GM12878 (cell line): ENCODE measurements at regions not wholly inside any gene's neighbourhood (a gene's known extent, or its start where the extent isn't known, plus 50 kb on each side); places are given as distances from the start of the nearest gene placed in this dataset.

Experiments
- ATAC-seq: fragments of 200-7000 bp; cut with Tn5 transposase; 3 replicates; pipeline ENCODE4 v1.9.1; 2020; ENCODE audit warnings: mild to moderate bottlenecking, moderate library complexity
- BruUV-seq: library from RNA; stranded (reverse); fragments of 400-500 nt; replicated peaks from 2 replicates; lab custom pipeline; 2021; lab: Mats Ljungman, UMichigan
- CTCF ChIA-PET: fragments of 300-600 bp; sonication (Branson Sonifier 250); formaldehyde crosslinking; extraction: SDS; loops from one replicate; lab custom pipeline; 2021; ENCODE audit warnings: inconsistent platforms; lab: Yijun Ruan, JAX
- POLR2A ChIA-PET: fragments of 350-600 bp; formaldehyde crosslinking; extraction: SDS; loops from one replicate; lab custom pipeline; 2021; ENCODE audit warnings: inconsistent platforms; lab: Charles Lee
- RAD21 ChIA-PET: fragments of 300-600 bp; sonication (Branson Sonifier 250); formaldehyde crosslinking; loops from one replicate; lab custom pipeline; 2023; ENCODE audit warnings: antibody characterized with exemption; ENCODE audit not compliant: unreplicated experiment; lab: Charles Lee
- SMC1A ChIA-PET: fragments of 300-600 bp; sonication (Branson Sonifier 250); formaldehyde crosslinking; loops from one replicate; lab custom pipeline; 2023; ENCODE audit not compliant: unreplicated experiment, uncharacterized antibody; lab: Charles Lee
- DNase-seq: peaks from one replicate; pipeline ENCODE4 v3.0.0-alpha.2; 2011; ENCODE audit warnings: low read depth, low spot score
- FAIRE-seq: peaks from 3 replicates; lab custom pipeline; 2011; peaks lifted over from hg19 to GRCh38; lab: Jason Lieb, UNC
- H2AFZ ChIP-seq: 2 replicates; pipeline ENCODE4 v1.6.0; 2011; ENCODE audit warnings: low read depth, low read length, control low read depth; ENCODE audit not compliant: control insufficient read depth
- H3K27ac ChIP-seq: 2 replicates; pipeline ENCODE4 v1.5.1; 2011; ENCODE audit warnings: control low read depth; ENCODE audit not compliant: control insufficient read depth, insufficient read depth
- H3K27me3 ChIP-seq, 2 experiments: replicated peaks in 1 of 2; 2 replicates each; pipeline versions ENCODE4 v1.6.0 to v1.6.1; 2011; ENCODE audit warnings: low read length in 1 of 2; ENCODE audit not compliant: control insufficient read depth in 2 of 2, insufficient read depth in 2 of 2
- H3K36me3 ChIP-seq, 2 experiments: 2 replicates each; pipeline ENCODE4 v1.5.1; 2011; ENCODE audit warnings: low read length in 1 of 2; ENCODE audit not compliant: control insufficient read depth in 2 of 2, insufficient read depth in 2 of 2
- H3K4me1 ChIP-seq: 2 replicates; pipeline ENCODE4 v1.6.1; 2011; ENCODE audit warnings: mild to moderate bottlenecking, low read length, moderate library complexity, mixed read lengths; ENCODE audit not compliant: control insufficient read depth, insufficient read depth
- H3K4me2 ChIP-seq: 2 replicates; pipeline ENCODE4 v1.6.0; 2011; ENCODE audit warnings: control low read depth; ENCODE audit not compliant: control insufficient read depth, insufficient read depth
- H3K4me3 ChIP-seq: fragments of 200-600 bp; sonication (generic); 2 replicates; pipeline ENCODE4 v1.5.1; 2016
- H3K79me2 ChIP-seq: 2 replicates; pipeline ENCODE4 v1.6.0; 2011; ENCODE audit warnings: low read length; ENCODE audit not compliant: control insufficient read depth, insufficient read depth
- H3K9ac ChIP-seq: 2 replicates; pipeline ENCODE4 v1.8.0; 2011; ENCODE audit warnings: low read length, control low read depth, mixed read lengths; ENCODE audit not compliant: control insufficient read depth, insufficient read depth
- H3K9me3 ChIP-seq: replicated peaks from 3 replicates; pipeline ENCODE4 v1.5.1; 2011; ENCODE audit warnings: mild to moderate bottlenecking, low read length; ENCODE audit not compliant: control insufficient read depth, insufficient read depth
- H4K20me1 ChIP-seq: 2 replicates; pipeline ENCODE4 v1.6.0; 2011; ENCODE audit not compliant: control insufficient read depth, insufficient read depth
- CBX3 ChIP-seq: fragments of 200-600 bp; sonication (generic); IDR thresholded peaks from 2 replicates; pipeline ENCODE4 v1.6.1; 2016; ENCODE audit warnings: low read depth, borderline replicate concordance
- CBX5 ChIP-seq: sonication (generic); IDR thresholded peaks from 2 replicates; pipeline ENCODE4 v1.6.1; 2016; ENCODE audit warnings: low read depth, moderate library complexity, mild to moderate bottlenecking, inconsistent platforms
- ESRRA ChIP-seq: IDR thresholded peaks from 2 replicates; pipeline ENCODE4 v1.6.1; 2012; ENCODE audit warnings: mild to moderate bottlenecking, low read length, improper control_type of control experiment
- JUND ChIP-seq: IDR thresholded peaks from 2 replicates; pipeline ENCODE4 v1.6.1; 2012; ENCODE audit warnings: low read depth, mild to moderate bottlenecking, low read length, improper control_type of control experiment, moderate library complexity
- KAT2A ChIP-seq: conservative IDR thresholded peaks from 2 replicates; pipeline ENCODE4 v1.6.1; 2011; ENCODE audit warnings: low read depth, low read length; ENCODE audit not compliant: control insufficient read depth
- RB1 ChIP-seq: fragments of 450-650 bp; formaldehyde crosslinking; IDR thresholded peaks from 2 replicates; pipeline ENCODE4 v1.6.1; 2017; ENCODE audit warnings: mild to moderate bottlenecking, borderline replicate concordance
- RELA ChIP-seq: fragments of 450-650 bp; IDR thresholded peaks from 2 replicates; pipeline ENCODE4 v1.8.0; 2014; ENCODE audit warnings: borderline replicate concordance; ENCODE audit not compliant: partially characterized antibody
- RFX5 ChIP-seq: IDR thresholded peaks from 2 replicates; pipeline ENCODE4 v1.6.1; 2011; ENCODE audit warnings: low read depth, low read length, improper control_type of control experiment
- ZZZ3 ChIP-seq: IDR thresholded peaks from 2 replicates; pipeline ENCODE4 v1.6.1; 2011; ENCODE audit warnings: low read depth; ENCODE audit not compliant: control insufficient read depth, insufficient read length
- WGBS: methylation state at CpG from one replicate; pipeline ENCODE4 v1.1.6; 2016; ENCODE audit warnings: low lambda C conversion rate; ENCODE audit not compliant: insufficient replicate concordance, insufficient coverage; ENCODE audit errors: missing lambda C conversion rate; 5-methylcytosine and 5-hydroxymethylcytosine counted together
- in situ Hi-C: fragments of 300-500 bp; cut with MboI; formaldehyde crosslinking; loops from 9 replicates; pipeline ENCODE4 v1.14.3; 2018; ENCODE audit warnings: mixed read lengths
- intact Hi-C: fragments of 100-400 bp; cut with micrococcal nuclease; formaldehyde crosslinking; loops from one replicate; pipeline ENCODE4 v1.14.2; 2022; ENCODE audit not compliant: unreplicated experiment
- TF ChIP-seq, protein P1 (sequence below): IDR thresholded peaks from 2 replicates; pipeline ENCODE4 v1.6.1; 2012; ENCODE audit warnings: improper control_type of control experiment, low read depth, low read length; ENCODE audit not compliant: insufficient replicate concordance
- TF ChIP-seq, protein P2 (sequence below): fragments of 450-650 bp; IDR thresholded peaks from 2 replicates; pipeline ENCODE4 v1.6.1; 2016; ENCODE audit warnings: mild to moderate bottlenecking
- TF ChIP-seq, protein P3 (sequence below): fragments of 450-650 bp; formaldehyde crosslinking; IDR thresholded peaks from 2 replicates; pipeline ENCODE4 v1.4.0; 2020; ENCODE audit warnings: mild to moderate bottlenecking, moderate library complexity
- TF ChIP-seq, protein P4 (sequence below): IDR thresholded peaks from 2 replicates; pipeline ENCODE4 v1.6.1; 2011; ENCODE audit warnings: borderline replicate concordance, low read depth, mild to moderate bottlenecking, moderate library complexity, low read length; ENCODE audit not compliant: insufficient read depth, poor library complexity, severe bottlenecking

DNA sequence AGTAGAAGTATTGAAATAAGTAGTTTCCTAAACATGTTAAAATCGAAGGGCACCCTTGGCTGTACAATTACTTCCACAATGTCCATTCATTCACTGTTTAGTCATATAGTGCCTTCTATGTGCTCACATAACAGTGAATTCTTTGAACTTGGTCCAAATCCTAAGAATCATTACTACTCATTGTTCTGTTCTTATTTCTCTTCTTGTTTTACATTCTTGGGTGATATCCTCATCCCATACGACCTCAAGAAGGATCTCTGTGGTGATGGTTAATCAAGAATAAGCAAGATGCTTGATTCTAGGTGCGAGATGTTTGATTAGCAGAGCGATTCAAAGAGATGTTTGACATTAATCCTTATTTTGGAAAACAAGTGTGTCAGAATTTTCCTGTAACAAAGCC lies 667.4 kb upstream of the ZP4 start:
- H3K9ac ChIP-seq = no peak overlapping the region
- POLR2A ChIA-PET = no interaction called here
- no peak for FAIRE-seq
- SMC1A ChIA-PET = no interaction called here
- TF ChIP-seq ZZZ3 (no peak), RFX5 (no peak), CBX5 (no peak), JUND (no peak), CBX3 (no peak), ESRRA (no peak), KAT2A (no peak), RB1 (no peak), RELA (no peak)
- TF ChIP-seq, protein P1, sequence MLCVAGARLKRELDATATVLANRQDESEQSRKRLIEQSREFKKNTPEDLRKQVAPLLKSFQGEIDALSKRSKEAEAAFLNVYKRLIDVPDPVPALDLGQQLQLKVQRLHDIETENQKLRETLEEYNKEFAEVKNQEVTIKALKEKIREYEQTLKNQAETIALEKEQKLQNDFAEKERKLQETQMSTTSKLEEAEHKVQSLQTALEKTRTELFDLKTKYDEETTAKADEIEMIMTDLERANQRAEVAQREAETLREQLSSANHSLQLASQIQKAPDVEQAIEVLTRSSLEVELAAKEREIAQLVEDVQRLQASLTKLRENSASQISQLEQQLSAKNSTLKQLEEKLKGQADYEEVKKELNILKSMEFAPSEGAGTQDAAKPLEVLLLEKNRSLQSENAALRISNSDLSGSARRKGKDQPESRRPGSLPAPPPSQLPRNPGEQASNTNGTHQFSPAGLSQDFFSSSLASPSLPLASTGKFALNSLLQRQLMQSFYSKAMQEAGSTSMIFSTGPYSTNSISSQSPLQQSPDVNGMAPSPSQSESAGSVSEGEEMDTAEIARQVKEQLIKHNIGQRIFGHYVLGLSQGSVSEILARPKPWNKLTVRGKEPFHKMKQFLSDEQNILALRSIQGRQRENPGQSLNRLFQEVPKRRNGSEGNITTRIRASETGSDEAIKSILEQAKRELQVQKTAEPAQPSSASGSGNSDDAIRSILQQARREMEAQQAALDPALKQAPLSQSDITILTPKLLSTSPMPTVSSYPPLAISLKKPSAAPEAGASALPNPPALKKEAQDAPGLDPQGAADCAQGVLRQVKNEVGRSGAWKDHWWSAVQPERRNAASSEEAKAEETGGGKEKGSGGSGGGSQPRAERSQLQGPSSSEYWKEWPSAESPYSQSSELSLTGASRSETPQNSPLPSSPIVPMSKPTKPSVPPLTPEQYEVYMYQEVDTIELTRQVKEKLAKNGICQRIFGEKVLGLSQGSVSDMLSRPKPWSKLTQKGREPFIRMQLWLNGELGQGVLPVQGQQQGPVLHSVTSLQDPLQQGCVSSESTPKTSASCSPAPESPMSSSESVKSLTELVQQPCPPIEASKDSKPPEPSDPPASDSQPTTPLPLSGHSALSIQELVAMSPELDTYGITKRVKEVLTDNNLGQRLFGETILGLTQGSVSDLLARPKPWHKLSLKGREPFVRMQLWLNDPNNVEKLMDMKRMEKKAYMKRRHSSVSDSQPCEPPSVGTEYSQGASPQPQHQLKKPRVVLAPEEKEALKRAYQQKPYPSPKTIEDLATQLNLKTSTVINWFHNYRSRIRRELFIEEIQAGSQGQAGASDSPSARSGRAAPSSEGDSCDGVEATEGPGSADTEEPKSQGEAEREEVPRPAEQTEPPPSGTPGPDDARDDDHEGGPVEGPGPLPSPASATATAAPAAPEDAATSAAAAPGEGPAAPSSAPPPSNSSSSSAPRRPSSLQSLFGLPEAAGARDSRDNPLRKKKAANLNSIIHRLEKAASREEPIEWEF = no peak
- TF ChIP-seq, protein P2, sequence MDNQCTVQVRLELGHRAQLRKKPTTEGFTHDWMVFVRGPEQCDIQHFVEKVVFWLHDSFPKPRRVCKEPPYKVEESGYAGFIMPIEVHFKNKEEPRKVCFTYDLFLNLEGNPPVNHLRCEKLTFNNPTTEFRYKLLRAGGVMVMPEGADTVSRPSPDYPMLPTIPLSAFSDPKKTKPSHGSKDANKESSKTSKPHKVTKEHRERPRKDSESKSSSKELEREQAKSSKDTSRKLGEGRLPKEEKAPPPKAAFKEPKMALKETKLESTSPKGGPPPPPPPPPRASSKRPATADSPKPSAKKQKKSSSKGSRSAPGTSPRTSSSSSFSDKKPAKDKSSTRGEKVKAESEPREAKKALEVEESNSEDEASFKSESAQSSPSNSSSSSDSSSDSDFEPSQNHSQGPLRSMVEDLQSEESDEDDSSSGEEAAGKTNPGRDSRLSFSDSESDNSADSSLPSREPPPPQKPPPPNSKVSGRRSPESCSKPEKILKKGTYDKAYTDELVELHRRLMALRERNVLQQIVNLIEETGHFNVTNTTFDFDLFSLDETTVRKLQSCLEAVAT = no peak
- TF ChIP-seq, protein P3, sequence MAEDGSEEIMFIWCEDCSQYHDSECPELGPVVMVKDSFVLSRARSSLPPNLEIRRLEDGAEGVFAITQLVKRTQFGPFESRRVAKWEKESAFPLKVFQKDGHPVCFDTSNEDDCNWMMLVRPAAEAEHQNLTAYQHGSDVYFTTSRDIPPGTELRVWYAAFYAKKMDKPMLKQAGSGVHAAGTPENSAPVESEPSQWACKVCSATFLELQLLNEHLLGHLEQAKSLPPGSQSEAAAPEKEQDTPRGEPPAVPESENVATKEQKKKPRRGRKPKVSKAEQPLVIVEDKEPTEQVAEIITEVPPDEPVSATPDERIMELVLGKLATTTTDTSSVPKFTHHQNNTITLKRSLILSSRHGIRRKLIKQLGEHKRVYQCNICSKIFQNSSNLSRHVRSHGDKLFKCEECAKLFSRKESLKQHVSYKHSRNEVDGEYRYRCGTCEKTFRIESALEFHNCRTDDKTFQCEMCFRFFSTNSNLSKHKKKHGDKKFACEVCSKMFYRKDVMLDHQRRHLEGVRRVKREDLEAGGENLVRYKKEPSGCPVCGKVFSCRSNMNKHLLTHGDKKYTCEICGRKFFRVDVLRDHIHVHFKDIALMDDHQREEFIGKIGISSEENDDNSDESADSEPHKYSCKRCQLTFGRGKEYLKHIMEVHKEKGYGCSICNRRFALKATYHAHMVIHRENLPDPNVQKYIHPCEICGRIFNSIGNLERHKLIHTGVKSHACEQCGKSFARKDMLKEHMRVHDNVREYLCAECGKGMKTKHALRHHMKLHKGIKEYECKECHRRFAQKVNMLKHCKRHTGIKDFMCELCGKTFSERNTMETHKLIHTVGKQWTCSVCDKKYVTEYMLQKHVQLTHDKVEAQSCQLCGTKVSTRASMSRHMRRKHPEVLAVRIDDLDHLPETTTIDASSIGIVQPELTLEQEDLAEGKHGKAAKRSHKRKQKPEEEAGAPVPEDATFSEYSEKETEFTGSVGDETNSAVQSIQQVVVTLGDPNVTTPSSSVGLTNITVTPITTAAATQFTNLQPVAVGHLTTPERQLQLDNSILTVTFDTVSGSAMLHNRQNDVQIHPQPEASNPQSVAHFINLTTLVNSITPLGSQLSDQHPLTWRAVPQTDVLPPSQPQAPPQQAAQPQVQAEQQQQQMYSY = no peak
- TF ChIP-seq, protein P4, sequence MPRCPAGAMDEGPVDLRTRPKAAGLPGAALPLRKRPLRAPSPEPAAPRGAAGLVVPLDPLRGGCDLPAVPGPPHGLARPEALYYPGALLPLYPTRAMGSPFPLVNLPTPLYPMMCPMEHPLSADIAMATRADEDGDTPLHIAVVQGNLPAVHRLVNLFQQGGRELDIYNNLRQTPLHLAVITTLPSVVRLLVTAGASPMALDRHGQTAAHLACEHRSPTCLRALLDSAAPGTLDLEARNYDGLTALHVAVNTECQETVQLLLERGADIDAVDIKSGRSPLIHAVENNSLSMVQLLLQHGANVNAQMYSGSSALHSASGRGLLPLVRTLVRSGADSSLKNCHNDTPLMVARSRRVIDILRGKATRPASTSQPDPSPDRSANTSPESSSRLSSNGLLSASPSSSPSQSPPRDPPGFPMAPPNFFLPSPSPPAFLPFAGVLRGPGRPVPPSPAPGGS = no peak
- H3K4me3 ChIP-seq = no peak overlapping the region
- H2AFZ ChIP-seq = no peak overlapping the region
- 1% methylated on average over 4 of the region's 4 CpGs for WGBS
- intact Hi-C loops = no loop called here
- no peaks in the 10 kb centered on the region for H3K79me2 ChIP-seq
- no TSS peak for BruUV-seq
- no peaks in the 10 kb centered on the region for H4K20me1 ChIP-seq
- no peak overlapping the region for H3K4me2 ChIP-seq
- H3K36me3 ChIP-seq = no peaks in the 10 kb centered on the region
- H3K9me3 ChIP-seq = no peaks in the 10 kb centered on the region
- ATAC-seq = no peak
- H3K4me1 ChIP-seq = no peaks in the 10 kb centered on the region
- RAD21 ChIA-PET = no interaction called here
- in situ Hi-C loops = no loop called here
- no peak for DNase-seq
- no peaks in the 10 kb centered on the region for H3K27me3 ChIP-seq
- CTCF ChIA-PET = no interaction called here
- H3K27ac ChIP-seq = no peak overlapping the region
